H54 (cell line): ENCODE measurements at regions not wholly inside any gene's neighbourhood (a gene's known extent, or its start where the extent isn't known, plus 50 kb on each side); places are given as distances from the start of the nearest gene placed in this dataset.
"Not testable (repeated sequence)": the region's sequence is repeated elsewhere in the genome, so short reads cannot be mapped to it uniquely, and the experiment has no call there.

Experiments used
- DNase-seq: peaks from one replicate; pipeline ENCODE4 v3.0.0; 2011; ENCODE audit warnings: low spot score, mixed read lengths; ENCODE audit not compliant: insufficient read length
- FAIRE-seq: peaks from 3 replicates; lab custom pipeline; 2011; peaks lifted over from hg19 to GRCh38; lab: Jason Lieb, UNC
- POLR2A ChIP-seq: IDR thresholded peaks from 2 replicates; pipeline ENCODE4 v1.6.1; 2011; ENCODE audit warnings: low read depth, mild to moderate bottlenecking, low read length

DNA sequence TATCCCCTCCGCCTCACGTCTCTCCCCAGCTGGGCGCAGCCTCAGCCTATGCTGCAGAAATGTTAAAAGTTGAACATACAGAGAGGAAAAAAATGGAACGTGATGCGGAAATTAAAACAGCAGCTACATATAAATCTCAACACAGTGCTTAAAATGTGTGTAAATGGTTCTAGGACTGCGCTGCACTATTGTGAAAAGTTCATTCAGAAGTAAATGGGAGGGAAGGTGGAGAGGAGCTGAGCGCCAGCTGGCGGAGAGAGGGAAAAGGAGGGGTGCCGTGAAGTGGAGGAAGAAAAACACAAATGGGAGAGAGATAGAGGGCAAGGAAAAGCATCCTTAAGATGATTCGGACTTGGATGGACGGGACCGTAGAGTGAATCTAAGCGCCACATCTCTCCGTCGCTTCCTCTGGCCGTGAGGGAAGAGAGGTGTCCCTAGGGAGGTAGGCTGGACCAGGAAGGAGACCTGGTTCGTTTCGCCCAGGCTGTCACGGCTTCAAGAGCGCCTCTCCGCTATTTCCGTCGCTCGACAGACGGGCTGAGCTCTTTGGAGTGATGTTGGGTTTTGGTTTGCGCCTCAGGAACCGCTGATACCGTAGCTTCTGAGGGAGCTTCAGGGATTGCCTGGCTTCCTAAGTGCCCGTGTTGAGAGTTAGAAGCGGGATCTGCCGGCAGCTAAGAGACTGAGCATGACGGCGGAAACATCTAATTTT is 113.7 kb downstream of the TRIM27 start:
- no peak for FAIRE-seq
- DNase-seq = no peak
- no peak for TF ChIP-seq POLR2A

- FAIRE-seq (no peak), DNase-seq (no peak)
- no peak for TF ChIP-seq POLR2A
Measured at GRCh38 chr6:28810659-28811053, 113.1 kb downstream of the TRIM27 start.

DNA sequence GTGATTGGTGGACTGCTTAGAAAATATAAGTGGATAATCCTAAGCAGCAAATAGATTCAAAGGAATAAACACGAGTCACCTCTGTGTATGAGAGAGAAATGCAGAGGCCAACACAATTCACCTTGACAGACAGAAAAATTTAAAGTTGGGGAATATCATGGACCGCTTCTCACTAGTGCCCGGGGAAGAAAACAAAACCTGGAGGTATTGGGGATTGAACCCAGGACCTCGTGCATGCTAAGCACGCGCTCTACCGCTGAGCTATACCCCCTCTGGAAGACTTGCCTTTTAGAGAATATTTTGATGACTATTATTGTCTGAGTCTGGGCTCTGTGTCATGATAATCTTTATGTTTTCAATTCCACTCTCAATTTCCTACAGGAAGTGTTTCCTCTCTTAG is 111.9 kb downstream of the TRIM27 start:
- DNase-seq (no peak), FAIRE-seq (no peak)
- TF ChIP-seq POLR2A = no peak

GRCh38 chr6:28812778-28813569 is 110.8 kb downstream of the TRIM27 start:
- FAIRE-seq (no peak), DNase-seq (no peak)
- no peak for TF ChIP-seq POLR2A

DNA sequence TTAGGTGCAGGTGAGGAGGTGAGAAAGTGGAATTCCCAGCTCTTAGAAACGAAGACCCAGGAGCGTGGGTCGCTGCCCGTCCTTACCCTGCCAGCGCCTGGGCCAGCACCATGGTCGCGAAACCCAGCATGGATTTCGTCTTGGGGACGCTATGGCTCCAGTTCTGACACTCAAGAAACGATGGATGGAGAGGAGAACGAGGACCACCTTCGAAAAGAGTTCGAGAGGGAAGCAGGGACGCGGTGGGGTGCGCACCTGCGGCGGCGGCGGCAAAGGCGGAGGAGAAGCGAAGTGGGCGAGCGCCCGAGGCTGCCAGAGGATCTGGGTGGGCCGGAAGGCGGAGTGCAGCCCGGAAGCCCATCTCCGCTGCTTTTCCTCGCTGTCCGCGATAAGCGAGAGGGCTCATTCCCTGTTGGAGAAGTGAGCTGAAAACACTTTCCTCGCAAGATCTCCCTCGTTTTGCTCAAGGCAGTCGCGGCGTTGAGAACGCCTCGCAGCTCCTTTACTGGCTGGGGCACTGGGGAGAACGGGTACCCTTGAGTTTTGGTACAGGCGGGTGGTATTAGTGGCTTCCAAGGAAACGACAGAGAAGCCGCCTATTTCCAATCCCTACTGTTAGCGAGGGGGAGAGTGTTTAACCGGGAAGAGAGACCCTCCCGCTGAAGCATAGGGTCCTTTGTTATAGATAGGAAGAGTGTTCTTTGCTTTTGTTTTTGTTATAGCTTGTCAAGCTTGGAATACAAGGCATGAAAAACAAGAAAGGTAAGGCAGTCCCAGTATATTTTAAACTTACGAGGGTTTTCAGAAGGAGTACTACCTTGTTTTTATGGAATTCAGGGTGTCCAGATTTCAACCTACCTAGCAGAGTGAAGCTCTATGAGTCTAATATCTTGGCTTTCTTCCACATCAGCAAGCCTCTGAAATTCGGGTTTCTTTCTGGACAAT is 109.5 kb downstream of the TRIM27 start:
- no peak for FAIRE-seq
- no peak for DNase-seq
- TF ChIP-seq POLR2A = no peak

GRCh38 chr6:28816339-28816908 is 107.4 kb downstream of the TRIM27 start:
- TF ChIP-seq POLR2A = no peak
- DNase-seq (no peak), FAIRE-seq (no peak)

- no peak for TF ChIP-seq POLR2A
- peak; percentile 96 for FAIRE-seq
- DNase-seq = no peak
Measured at GRCh38 chr6:28816909-28817807, 106.6 kb downstream of the TRIM27 start.

- no peak for DNase-seq
- no peak for TF ChIP-seq POLR2A
- no peak for FAIRE-seq
Measured at GRCh38 chr6:28817808-28818145, 106.0 kb downstream of the TRIM27 start.

GRCh38 chr6:28824793-28825731 is 98.7 kb downstream of the TRIM27 start:
- DNase-seq (no peak), FAIRE-seq (no peak)
- no peak for TF ChIP-seq POLR2A

GRCh38 chr6:28825732-28826293 is 98.0 kb downstream of the TRIM27 start:
- DNase-seq (no peak), FAIRE-seq (no peak)
- no peak for TF ChIP-seq POLR2A

- not testable (repeated sequence) for FAIRE-seq
Measured at GRCh38 chr6:28831683-28832082, 92.1 kb downstream of the TRIM27 start.

DNA sequence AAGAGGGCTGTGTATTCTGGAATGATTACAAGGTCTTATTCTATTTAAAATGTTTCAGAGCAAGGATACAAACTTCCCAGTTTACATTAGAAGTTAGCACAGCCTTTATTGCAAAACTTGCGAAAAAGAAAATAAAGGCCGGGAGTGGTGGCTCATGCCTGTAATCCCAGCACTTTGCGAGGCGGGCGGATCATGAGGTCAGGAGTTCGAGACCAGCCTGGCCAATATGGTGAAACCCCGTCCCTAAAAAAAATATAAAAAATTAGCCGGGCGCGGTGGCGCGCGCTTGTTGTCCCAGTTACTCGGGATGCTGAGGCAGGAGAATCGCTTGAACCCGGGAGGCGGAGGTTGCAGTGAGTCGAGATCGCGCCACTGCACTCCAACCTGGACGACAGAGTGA is 87.1 kb downstream of the TRIM27 start:
- DNase-seq, FAIRE-seq: not testable (repeated sequence)

More at GRCh38 chr6:28831683-28832082, 92.1 kb downstream of the TRIM27 start:
- not testable (repeated sequence) for DNase-seq
